GM23338 (cell line): ENCODE measurements at regions not wholly inside any gene's neighbourhood (a gene's known extent, or its start where the extent isn't known, plus 50 kb on each side); places are given as distances from the start of the nearest gene placed in this dataset.

Experiments used
- ATAC-seq: fragments of 200-7000 bp; cut with Tn5 transposase; 3 replicates; pipeline ENCODE4 v1.9.1; 2020
- DNase-seq: peaks from one replicate; pipeline ENCODE4 v3.0.0-alpha.2; 2015; ENCODE audit warnings: low spot score
- H2AFZ ChIP-seq: fragments of 200-600 bp; sonication (generic); 2 replicates; pipeline ENCODE4 v1.8.0; 2016; ENCODE audit warnings: antibody characterized with exemption, mild to moderate bottlenecking, moderate library complexity
- H3F3A ChIP-seq: fragments of 200-600 bp; sonication (generic); replicated peaks from 2 replicates; pipeline ENCODE4 v1.8.0; 2017; ENCODE audit warnings: antibody characterized with exemption, mixed run types, low read depth
- H3K27ac ChIP-seq: fragments of 200-600 bp; sonication (generic); 2 replicates; pipeline ENCODE4 v1.6.1; 2016; ENCODE audit warnings: low read depth
- H3K27me3 ChIP-seq: fragments of 200-600 bp; sonication (generic); 2 replicates; pipeline ENCODE4 v1.8.0; 2016; ENCODE audit warnings: mild to moderate bottlenecking, mixed run types, moderate library complexity; ENCODE audit not compliant: insufficient read depth
- H3K36me3 ChIP-seq: fragments of 200-600 bp; sonication (generic); 2 replicates; pipeline ENCODE4 v1.8.0; 2016; ENCODE audit warnings: mild to moderate bottlenecking; ENCODE audit not compliant: insufficient read depth
- H3K4me1 ChIP-seq: fragments of 200-600 bp; sonication (generic); 2 replicates; pipeline ENCODE4 v1.8.0; 2016; ENCODE audit warnings: mild to moderate bottlenecking, moderate library complexity; ENCODE audit not compliant: insufficient read depth
- H3K4me2 ChIP-seq: fragments of 200-600 bp; sonication (generic); 2 replicates; pipeline ENCODE4 v1.7.1; 2017; ENCODE audit warnings: mixed run types
- H3K4me3 ChIP-seq: fragments of 200-600 bp; sonication (generic); 2 replicates; pipeline ENCODE4 v1.6.1; 2016; ENCODE audit warnings: mixed run types
- H3K79me2 ChIP-seq: fragments of 200-600 bp; sonication (generic); replicated peaks from 2 replicates; pipeline ENCODE4 v1.8.0; 2017; ENCODE audit warnings: mild to moderate bottlenecking; ENCODE audit not compliant: insufficient read depth
- H3K9me2 ChIP-seq: fragments of 200-600 bp; sonication (generic); 2 replicates; pipeline ENCODE4 v1.8.0; 2017; ENCODE audit not compliant: insufficient read depth
- H4K20me1 ChIP-seq: fragments of 200-600 bp; sonication (generic); replicated peaks from 2 replicates; pipeline ENCODE4 v1.8.0; 2017; ENCODE audit warnings: mild to moderate bottlenecking; ENCODE audit not compliant: insufficient read depth
- H3K27ac Mint-ChIP-seq: 2 replicates; pipeline ENCODE4 v1.8.0; 2020; ENCODE audit warnings: inconsistent platforms, mild to moderate bottlenecking, moderate library complexity, mixed read lengths
- H3K27me3 Mint-ChIP-seq: 3 replicates; pipeline ENCODE4 v1.8.0; 2022; ENCODE audit warnings: low read depth, mild to moderate bottlenecking, moderate library complexity, mixed read lengths, inconsistent platforms; ENCODE audit not compliant: insufficient read depth, poor library complexity
- H3K36me3 Mint-ChIP-seq: 3 replicates; pipeline ENCODE4 v1.8.0; 2021; ENCODE audit warnings: low read depth, mild to moderate bottlenecking, inconsistent platforms, moderate library complexity, mixed read lengths
- H3K4me1 Mint-ChIP-seq: 3 replicates; pipeline ENCODE4 v1.8.0; 2020; ENCODE audit warnings: mild to moderate bottlenecking, inconsistent platforms, mixed read lengths
- H3K4me3 Mint-ChIP-seq: 3 replicates; pipeline ENCODE4 v1.8.0; 2021; ENCODE audit warnings: moderate library complexity, mild to moderate bottlenecking, inconsistent platforms, mixed read lengths
- H3K9me3 Mint-ChIP-seq: 3 replicates; pipeline ENCODE4 v1.8.0; 2020; ENCODE audit warnings: moderate library complexity, mild to moderate bottlenecking, inconsistent platforms, mixed read lengths
- CREB1 ChIP-seq: fragments of 250-450 bp; sonication (Bioruptor Pico); IDR thresholded peaks from 2 replicates; pipeline ENCODE4 v1.5.0; 2020; ENCODE audit warnings: low read depth, mild to moderate bottlenecking, moderate library complexity
- EZH2 ChIP-seq: fragments of 200-600 bp; sonication (generic); IDR thresholded peaks from one replicate; pipeline ENCODE4 v1.8.0; 2017; ENCODE audit warnings: antibody characterized with exemption, mild to moderate bottlenecking, low read depth; ENCODE audit not compliant: unreplicated experiment
- EZH2phosphoT487 ChIP-seq: fragments of 200-600 bp; sonication (generic); IDR thresholded peaks from one replicate; pipeline ENCODE4 v1.8.1; 2018; ENCODE audit warnings: antibody characterized with exemption; ENCODE audit not compliant: unreplicated experiment
- JUNB ChIP-seq: IDR thresholded peaks from one replicate; pipeline ENCODE4 v1.6.1; 2016; ENCODE audit warnings: antibody characterized with exemption; ENCODE audit not compliant: unreplicated experiment
- NANOG ChIP-seq: IDR thresholded peaks from 2 replicates; pipeline ENCODE4 v1.6.1; 2016; ENCODE audit warnings: antibody characterized with exemption, borderline replicate concordance
- POLR2AphosphoS5 ChIP-seq: IDR thresholded peaks from 2 replicates; pipeline ENCODE4 v1.6.1; 2016; ENCODE audit warnings: antibody characterized with exemption, low read depth
- STAT1 ChIP-seq: IDR thresholded peaks from one replicate; pipeline ENCODE4 v1.6.1; 2016; ENCODE audit warnings: antibody characterized with exemption; ENCODE audit not compliant: unreplicated experiment
- ZNF114 ChIP-seq: fragments of 250-450 bp; sonication (Bioruptor Pico); IDR thresholded peaks from 2 replicates; pipeline ENCODE4 v1.5.0; 2020; ENCODE audit warnings: mild to moderate bottlenecking, moderate library complexity
- ZNF331 ChIP-seq: fragments of 250-450 bp; sonication (Bioruptor Pico); IDR thresholded peaks from 2 replicates; pipeline ENCODE4 v1.5.0; 2020; ENCODE audit warnings: low read depth, mild to moderate bottlenecking, moderate library complexity
- TF ChIP-seq, protein P1 (sequence below), 2 experiments: fragments of 200-600 bp in 1 of 2; sonication (generic) in 1 of 2; conservative IDR thresholded peaks; 2 replicates each; pipeline versions ENCODE4 v1.5.1 to v1.6.1; 2016 to 2017; ENCODE audit warnings: antibody characterized with exemption in 2 of 2, low read depth in 2 of 2, mild to moderate bottlenecking in 2 of 2, moderate library complexity in 1 of 2
- TF ChIP-seq, protein P2 (sequence below): IDR thresholded peaks from 2 replicates; pipeline ENCODE4 v1.6.1; 2016; ENCODE audit warnings: antibody characterized with exemption
- TF ChIP-seq, protein P3 (sequence below): fragments of 250-450 bp; sonication (Bioruptor Pico); IDR thresholded peaks from 2 replicates; pipeline ENCODE4 v1.5.0; 2020; ENCODE audit warnings: mild to moderate bottlenecking, moderate library complexity

DNA sequence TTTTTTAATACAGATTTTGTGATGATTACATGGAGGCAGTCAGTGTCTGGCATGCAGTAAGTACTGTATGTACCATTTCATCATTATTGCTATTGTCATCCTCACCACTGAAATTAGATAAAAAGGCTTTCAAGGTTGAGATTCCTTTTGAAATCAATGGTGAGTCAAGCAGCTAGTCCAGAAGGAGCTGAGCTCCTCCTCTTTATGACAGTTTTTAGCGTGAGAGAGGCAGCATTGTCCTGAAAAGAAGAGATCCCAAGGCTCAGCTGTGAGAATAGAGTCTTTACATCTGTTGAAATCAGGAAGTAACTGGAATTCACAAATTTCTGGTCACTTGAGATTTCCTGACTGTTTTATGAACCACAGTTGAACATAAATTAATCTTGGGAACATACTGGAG lies 161.9 kb downstream of the PAX1 start (continued):
- no peak for TF ChIP-seq JUNB
- no peak for TF ChIP-seq EZH2phosphoT487
- TF ChIP-seq, protein P1, sequence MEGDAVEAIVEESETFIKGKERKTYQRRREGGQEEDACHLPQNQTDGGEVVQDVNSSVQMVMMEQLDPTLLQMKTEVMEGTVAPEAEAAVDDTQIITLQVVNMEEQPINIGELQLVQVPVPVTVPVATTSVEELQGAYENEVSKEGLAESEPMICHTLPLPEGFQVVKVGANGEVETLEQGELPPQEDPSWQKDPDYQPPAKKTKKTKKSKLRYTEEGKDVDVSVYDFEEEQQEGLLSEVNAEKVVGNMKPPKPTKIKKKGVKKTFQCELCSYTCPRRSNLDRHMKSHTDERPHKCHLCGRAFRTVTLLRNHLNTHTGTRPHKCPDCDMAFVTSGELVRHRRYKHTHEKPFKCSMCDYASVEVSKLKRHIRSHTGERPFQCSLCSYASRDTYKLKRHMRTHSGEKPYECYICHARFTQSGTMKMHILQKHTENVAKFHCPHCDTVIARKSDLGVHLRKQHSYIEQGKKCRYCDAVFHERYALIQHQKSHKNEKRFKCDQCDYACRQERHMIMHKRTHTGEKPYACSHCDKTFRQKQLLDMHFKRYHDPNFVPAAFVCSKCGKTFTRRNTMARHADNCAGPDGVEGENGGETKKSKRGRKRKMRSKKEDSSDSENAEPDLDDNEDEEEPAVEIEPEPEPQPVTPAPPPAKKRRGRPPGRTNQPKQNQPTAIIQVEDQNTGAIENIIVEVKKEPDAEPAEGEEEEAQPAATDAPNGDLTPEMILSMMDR (conservative IDR thresholded peaks at IDR 0.05; ENCODE audit: low read depth in 2 of 2): no peak
- no peak for TF ChIP-seq CREB1 (CRISPR knock-in tag)
- TF ChIP-seq POLR2AphosphoS5: no peak
- TF ChIP-seq ZNF331: no peak
- TF ChIP-seq, protein P2, sequence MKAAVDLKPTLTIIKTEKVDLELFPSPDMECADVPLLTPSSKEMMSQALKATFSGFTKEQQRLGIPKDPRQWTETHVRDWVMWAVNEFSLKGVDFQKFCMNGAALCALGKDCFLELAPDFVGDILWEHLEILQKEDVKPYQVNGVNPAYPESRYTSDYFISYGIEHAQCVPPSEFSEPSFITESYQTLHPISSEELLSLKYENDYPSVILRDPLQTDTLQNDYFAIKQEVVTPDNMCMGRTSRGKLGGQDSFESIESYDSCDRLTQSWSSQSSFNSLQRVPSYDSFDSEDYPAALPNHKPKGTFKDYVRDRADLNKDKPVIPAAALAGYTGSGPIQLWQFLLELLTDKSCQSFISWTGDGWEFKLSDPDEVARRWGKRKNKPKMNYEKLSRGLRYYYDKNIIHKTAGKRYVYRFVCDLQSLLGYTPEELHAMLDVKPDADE: no peak
- no peak for TF ChIP-seq NANOG
- TF ChIP-seq STAT1: no peak

DNA sequence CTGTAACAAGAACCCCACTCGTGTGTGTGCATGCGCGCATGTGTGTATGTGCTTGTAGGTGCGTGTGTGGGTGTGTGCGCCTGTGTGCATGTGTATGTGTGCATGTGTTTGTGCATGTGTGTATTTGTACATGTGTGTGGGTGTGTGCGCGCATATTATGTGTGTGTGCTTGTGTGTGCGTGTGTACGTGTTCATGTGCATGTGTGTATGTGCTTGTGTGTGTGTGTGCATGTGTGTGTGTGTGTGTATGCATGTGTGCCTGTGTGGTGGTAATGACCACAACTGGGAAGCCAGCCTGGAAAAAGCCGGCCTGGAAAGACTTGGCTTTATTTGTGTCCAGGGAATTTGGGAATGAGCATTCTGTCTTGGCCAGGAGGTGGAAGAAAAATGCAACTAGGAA lies 157.5 kb downstream of the PAX1 start:
- Mint-ChIP-seq H3K4me3 (no peak overlapping the region), H3K4me1 (peaks cover 14% of the 10 kb centered on the region), H3K27ac (no peak overlapping the region; the same call in 1 of the 2 replicates), H3K27me3 (peaks cover 12% of the 10 kb centered on the region), H3K9me3 (peaks cover 6% of the 10 kb centered on the region; the same call in 1 of the 3 replicates), H3K36me3 (no peaks in the 10 kb centered on the region)
- ATAC-seq (no peak), DNase-seq (no peak)
- no peaks in the 10 kb centered on the region for H3K79me2 ChIP-seq
- peak overlapping the region; percentile 60; the same call in 1 of the 2 replicates for H3K4me2 ChIP-seq
- 0 out of 2 replicates have a peak, but pooled peaks cover 4% of the 10 kb centered on the region for H3K9me2 ChIP-seq
- H3K36me3 ChIP-seq: no peaks in the 10 kb centered on the region
- H3K27ac ChIP-seq: no peak overlapping the region
- H3K27me3 ChIP-seq: peaks cover 35% of the 10 kb centered on the region
- peak overlapping the region; percentile 95 for H2AFZ ChIP-seq
- H3F3A ChIP-seq: no peaks in the 10 kb centered on the region
- H3K4me1 ChIP-seq: no peaks in the 10 kb centered on the region; the same call in 1 of the 2 replicates
- no peak overlapping the region for H3K4me3 ChIP-seq
- H4K20me1 ChIP-seq: no peaks in the 10 kb centered on the region; the same call in 1 of the 2 replicates
- TF ChIP-seq ZNF331 (no peak), JUNB (no peak), NANOG (no peak), ZNF114 (CRISPR knock-in tag) (no peak), STAT1 (no peak), EZH2 (no peak), POLR2AphosphoS5 (no peak)
- TF ChIP-seq, protein P2: no peak
- TF ChIP-seq, protein P3, sequence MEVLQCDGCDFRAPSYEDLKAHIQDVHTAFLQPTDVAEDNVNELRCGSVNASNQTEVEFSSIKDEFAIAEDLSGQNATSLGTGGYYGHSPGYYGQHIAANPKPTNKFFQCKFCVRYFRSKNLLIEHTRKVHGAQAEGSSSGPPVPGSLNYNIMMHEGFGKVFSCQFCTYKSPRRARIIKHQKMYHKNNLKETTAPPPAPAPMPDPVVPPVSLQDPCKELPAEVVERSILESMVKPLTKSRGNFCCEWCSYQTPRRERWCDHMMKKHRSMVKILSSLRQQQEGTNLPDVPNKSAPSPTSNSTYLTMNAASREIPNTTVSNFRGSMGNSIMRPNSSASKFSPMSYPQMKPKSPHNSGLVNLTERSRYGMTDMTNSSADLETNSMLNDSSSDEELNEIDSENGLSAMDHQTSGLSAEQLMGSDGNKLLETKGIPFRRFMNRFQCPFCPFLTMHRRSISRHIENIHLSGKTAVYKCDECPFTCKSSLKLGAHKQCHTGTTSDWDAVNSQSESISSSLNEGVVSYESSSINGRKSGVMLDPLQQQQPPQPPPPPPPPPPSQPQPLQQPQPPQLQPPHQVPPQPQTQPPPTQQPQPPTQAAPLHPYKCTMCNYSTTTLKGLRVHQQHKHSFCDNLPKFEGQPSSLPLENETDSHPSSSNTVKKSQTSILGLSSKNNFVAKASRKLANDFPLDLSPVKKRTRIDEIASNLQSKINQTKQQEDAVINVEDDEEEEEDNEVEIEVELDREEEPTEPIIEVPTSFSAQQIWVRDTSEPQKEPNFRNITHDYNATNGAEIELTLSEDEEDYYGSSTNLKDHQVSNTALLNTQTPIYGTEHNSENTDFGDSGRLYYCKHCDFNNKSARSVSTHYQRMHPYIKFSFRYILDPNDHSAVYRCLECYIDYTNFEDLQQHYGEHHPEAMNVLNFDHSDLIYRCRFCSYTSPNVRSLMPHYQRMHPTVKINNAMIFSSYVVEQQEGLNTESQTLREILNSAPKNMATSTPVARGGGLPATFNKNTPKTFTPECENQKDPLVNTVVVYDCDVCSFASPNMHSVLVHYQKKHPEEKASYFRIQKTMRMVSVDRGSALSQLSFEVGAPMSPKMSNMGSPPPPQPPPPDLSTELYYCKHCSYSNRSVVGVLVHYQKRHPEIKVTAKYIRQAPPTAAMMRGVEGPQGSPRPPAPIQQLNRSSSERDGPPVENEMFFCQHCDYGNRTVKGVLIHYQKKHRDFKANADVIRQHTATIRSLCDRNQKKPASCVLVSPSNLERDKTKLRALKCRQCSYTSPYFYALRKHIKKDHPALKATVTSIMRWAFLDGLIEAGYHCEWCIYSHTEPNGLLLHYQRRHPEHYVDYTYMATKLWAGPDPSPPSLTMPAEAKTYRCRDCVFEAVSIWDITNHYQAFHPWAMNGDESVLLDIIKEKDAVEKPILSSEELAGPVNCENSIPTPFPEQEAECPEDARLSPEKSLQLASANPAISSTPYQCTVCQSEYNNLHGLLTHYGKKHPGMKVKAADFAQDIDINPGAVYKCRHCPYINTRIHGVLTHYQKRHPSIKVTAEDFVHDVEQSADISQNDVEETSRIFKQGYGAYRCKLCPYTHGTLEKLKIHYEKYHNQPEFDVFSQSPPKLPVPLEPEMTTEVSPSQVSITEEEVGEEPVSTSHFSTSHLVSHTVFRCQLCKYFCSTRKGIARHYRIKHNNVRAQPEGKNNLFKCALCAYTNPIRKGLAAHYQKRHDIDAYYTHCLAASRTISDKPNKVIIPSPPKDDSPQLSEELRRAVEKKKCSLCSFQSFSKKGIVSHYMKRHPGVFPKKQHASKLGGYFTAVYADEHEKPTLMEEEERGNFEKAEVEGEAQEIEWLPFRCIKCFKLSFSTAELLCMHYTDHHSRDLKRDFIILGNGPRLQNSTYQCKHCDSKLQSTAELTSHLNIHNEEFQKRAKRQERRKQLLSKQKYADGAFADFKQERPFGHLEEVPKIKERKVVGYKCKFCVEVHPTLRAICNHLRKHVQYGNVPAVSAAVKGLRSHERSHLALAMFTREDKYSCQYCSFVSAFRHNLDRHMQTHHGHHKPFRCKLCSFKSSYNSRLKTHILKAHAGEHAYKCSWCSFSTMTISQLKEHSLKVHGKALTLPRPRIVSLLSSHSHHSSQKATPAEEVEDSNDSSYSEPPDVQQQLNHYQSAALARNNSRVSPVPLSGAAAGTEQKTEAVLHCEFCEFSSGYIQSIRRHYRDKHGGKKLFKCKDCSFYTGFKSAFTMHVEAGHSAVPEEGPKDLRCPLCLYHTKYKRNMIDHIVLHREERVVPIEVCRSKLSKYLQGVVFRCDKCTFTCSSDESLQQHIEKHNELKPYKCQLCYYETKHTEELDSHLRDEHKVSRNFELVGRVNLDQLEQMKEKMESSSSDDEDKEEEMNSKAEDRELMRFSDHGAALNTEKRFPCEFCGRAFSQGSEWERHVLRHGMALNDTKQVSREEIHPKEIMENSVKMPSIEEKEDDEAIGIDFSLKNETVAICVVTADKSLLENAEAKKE (CRISPR knock-in tag): no peak
